ENCODE measurements at regions not wholly inside any gene's neighbourhood (a gene's known extent, or its start where the extent isn't known, plus 50 kb on each side); places are given as distances from the start of the nearest gene placed in this dataset.

- Histone ChIP-seq H3K27me3 (replicated peaks in 1 of 4; ENCODE audit: control extremely low read depth in 1 of 4, control insufficient read depth in 3 of 4, insufficient read depth in 4 of 4, low read length in 3 of 4) (no peaks in the 10 kb centered on the region), H3K4me2 (replicated peaks; ENCODE audit: low read depth, low read length, poor library complexity, severe bottlenecking) (no peak overlapping the region), H3K9me3 (ENCODE audit: control extremely low read depth in 1 of 3, control insufficient read depth in 2 of 3, insufficient read depth in 1 of 3, low read length in 2 of 3) (no peaks in the 10 kb centered on the region), H3K4me3 (ENCODE audit: control extremely low read depth in 1 of 5, extremely low read depth in 1 of 5, insufficient read depth in 1 of 5, low read depth in 2 of 5, low read length in 4 of 5) (no peak overlapping the region), H3K36me3 (replicated peaks in 1 of 2; ENCODE audit: control extremely low read depth in 1 of 2, control insufficient read depth in 1 of 2, extremely low read depth in 1 of 2, insufficient read depth in 2 of 2, low read length in 1 of 2) (no peaks in the 10 kb centered on the region), H2AFZ (ENCODE audit: insufficient read depth, low read depth, low read length, poor library complexity, severe bottlenecking) (no peak overlapping the region), H4K20me1 (ENCODE audit: control insufficient read depth, insufficient read depth, low read length, poor library complexity, severe bottlenecking) (no peaks in the 10 kb centered on the region), H3K27ac (ENCODE audit: low read length in 2 of 2) (no peak overlapping the region), H3K9ac (ENCODE audit: low read length) (no peak overlapping the region), H3K4me1 (ENCODE audit: control insufficient read depth in 2 of 2, insufficient read depth in 2 of 2, low read length in 2 of 2) (no peaks in the 10 kb centered on the region), H3K79me2 (ENCODE audit: control insufficient read depth, insufficient read depth, low read length) (no peaks in the 10 kb centered on the region)
- H3K9me3 Mint-ChIP-seq (ENCODE audit: insufficient read depth): no peaks in the 10 kb centered on the region
- H3K4me1 Mint-ChIP-seq: no peaks in the 10 kb centered on the region
- no peak for DNase-seq
- no peak overlapping the region for H3K4me3 Mint-ChIP-seq
- TF ChIP-seq CTCF (IDR thresholded peaks at IDR 0.05) (no peak), EZH2 (IDR thresholded peaks at IDR 0.05; ENCODE audit: borderline replicate concordance, insufficient read depth, low read depth, low read length, poor library complexity, severe bottlenecking) (no peak)
- no peak overlapping the region for H3K27ac Mint-ChIP-seq
- no peak for ATAC-seq (ENCODE audit: low read depth)
- intact Hi-C loops (cut with micrococcal nuclease): no loop called here
- POLR2A ChIA-PET: no interaction called here
- H3K27me3 Mint-ChIP-seq: no peaks in the 10 kb centered on the region
- CTCF ChIA-PET: no interaction called here
- 98% methylated on average over 4 of the region's 8 CpGs for WGBS (ENCODE audit: insufficient coverage)
Measured at GRCh38 chr5:15233566-15233965, 266.4 kb upstream of the FBXL7 start.

GRCh38 chr5:15222156-15222555 is 277.8 kb upstream of the FBXL7 start:
- no peaks in the 10 kb centered on the region for H3K27me3 Mint-ChIP-seq
- TF ChIP-seq EZH2 (IDR thresholded peaks at IDR 0.05; ENCODE audit: borderline replicate concordance, insufficient read depth, low read depth, low read length, poor library complexity, severe bottlenecking) (no peak), CTCF (IDR thresholded peaks at IDR 0.05) (no peak)
- WGBS (ENCODE audit: insufficient coverage): 30% methylated on average over 1 of the region's 2 CpGs

More at GRCh38 chr5:15222156-15222555, 277.8 kb upstream of the FBXL7 start:
- Histone ChIP-seq H4K20me1 (ENCODE audit: control insufficient read depth, insufficient read depth, low read length, poor library complexity, severe bottlenecking) (no peaks in the 10 kb centered on the region), H3K4me2 (replicated peaks; ENCODE audit: low read depth, low read length, poor library complexity, severe bottlenecking) (no peak overlapping the region), H3K27ac (ENCODE audit: low read length in 2 of 2) (no peak overlapping the region), H2AFZ (ENCODE audit: insufficient read depth, low read depth, low read length, poor library complexity, severe bottlenecking) (no peak overlapping the region), H3K9me3 (ENCODE audit: control extremely low read depth in 1 of 3, control insufficient read depth in 2 of 3, insufficient read depth in 1 of 3, low read length in 2 of 3) (no peaks in the 10 kb centered on the region), H3K27me3 (replicated peaks in 1 of 4; ENCODE audit: control extremely low read depth in 1 of 4, control insufficient read depth in 3 of 4, insufficient read depth in 4 of 4, low read length in 3 of 4) (no peaks in the 10 kb centered on the region), H3K36me3 (replicated peaks in 1 of 2; ENCODE audit: control extremely low read depth in 1 of 2, control insufficient read depth in 1 of 2, extremely low read depth in 1 of 2, insufficient read depth in 2 of 2, low read length in 1 of 2) (no peaks in the 10 kb centered on the region), H3K4me1 (ENCODE audit: control insufficient read depth in 2 of 2, insufficient read depth in 2 of 2, low read length in 2 of 2) (no peaks in the 10 kb centered on the region), H3K9ac (ENCODE audit: low read length) (no peak overlapping the region), H3K79me2 (ENCODE audit: control insufficient read depth, insufficient read depth, low read length) (no peaks in the 10 kb centered on the region), H3K4me3 (ENCODE audit: control extremely low read depth in 1 of 5, extremely low read depth in 1 of 5, insufficient read depth in 1 of 5, low read depth in 2 of 5, low read length in 4 of 5) (no peak overlapping the region)
- ATAC-seq (ENCODE audit: low read depth): no peak
- CTCF ChIA-PET: no interaction called here
- POLR2A ChIA-PET: no interaction called here
- DNase-seq: no peak
- no peak overlapping the region for H3K4me3 Mint-ChIP-seq
- no peaks in the 10 kb centered on the region for H3K4me1 Mint-ChIP-seq
- intact Hi-C loops (cut with micrococcal nuclease): no loop called here
- H3K9me3 Mint-ChIP-seq (ENCODE audit: insufficient read depth): peaks cover 5% of the 10 kb centered on the region
- H3K27ac Mint-ChIP-seq: no peak overlapping the region

Data from B cell (primary cell).